ENCODE measurements at regions not wholly inside any gene's neighbourhood (a gene's known extent, or its start where the extent isn't known, plus 50 kb on each side); places are given as distances from the start of the nearest gene placed in this dataset.

GRCh38 chr7:46134795-46135194, 213.7 kb upstream of the IGFBP3 start:
- H3K27me3 Mint-ChIP-seq (ENCODE audit: insufficient read depth) = no peaks in the 10 kb centered on the region
- no peak overlapping the region for H3K27ac Mint-ChIP-seq
- intact Hi-C loops (cut with micrococcal nuclease) = no loop called here
- no peaks in the 10 kb centered on the region for H3K36me3 Mint-ChIP-seq (ENCODE audit: low read depth)
- no peaks in the 10 kb centered on the region for H3K9me3 Mint-ChIP-seq
- no peak overlapping the region for H3K4me3 Mint-ChIP-seq
- no peaks in the 10 kb centered on the region for H3K4me1 Mint-ChIP-seq (ENCODE audit: low read depth)
- DNase-seq (ENCODE audit: low spot score) = no peak

DNA sequence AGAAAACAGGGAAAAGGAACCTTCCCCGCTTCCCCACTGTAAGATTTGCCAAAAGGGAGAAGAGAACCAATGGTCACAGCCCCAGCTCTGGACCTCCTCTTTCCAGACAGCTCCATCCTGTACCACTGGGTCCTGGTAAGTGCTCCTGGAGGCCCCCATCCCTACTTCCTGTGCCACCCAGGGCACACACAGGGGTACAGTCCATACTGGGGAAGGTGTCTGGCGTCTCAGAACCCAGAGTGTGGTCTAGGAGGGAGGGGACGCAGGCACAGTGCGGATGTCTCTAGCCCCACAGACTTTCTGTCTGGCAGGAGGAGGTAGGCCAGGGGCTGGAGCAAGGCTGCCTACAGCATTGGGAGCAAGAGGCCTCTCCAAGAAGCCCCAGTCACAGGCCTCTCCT, 213.3 kb upstream of the IGFBP3 start:
- no peaks in the 10 kb centered on the region for H3K27me3 Mint-ChIP-seq (ENCODE audit: insufficient read depth)
- no peaks in the 10 kb centered on the region for H3K36me3 Mint-ChIP-seq (ENCODE audit: low read depth)
- no peaks in the 10 kb centered on the region for H3K4me1 Mint-ChIP-seq (ENCODE audit: low read depth)
- intact Hi-C loops (cut with micrococcal nuclease) = no loop called here
- DNase-seq (ENCODE audit: low spot score) = no peak
- H3K4me3 Mint-ChIP-seq = no peak overlapping the region
- H3K27ac Mint-ChIP-seq = no peak overlapping the region
- H3K9me3 Mint-ChIP-seq = no peaks in the 10 kb centered on the region

GRCh38 chr7:46133751-46134150, 212.7 kb upstream of the IGFBP3 start:
- H3K4me1 Mint-ChIP-seq (ENCODE audit: low read depth) = no peaks in the 10 kb centered on the region
- no peak overlapping the region for H3K4me3 Mint-ChIP-seq
- intact Hi-C loops (cut with micrococcal nuclease) = no loop called here
- H3K27ac Mint-ChIP-seq = no peak overlapping the region
- H3K36me3 Mint-ChIP-seq (ENCODE audit: low read depth) = no peaks in the 10 kb centered on the region
- no peak for DNase-seq (ENCODE audit: low spot score)
- H3K9me3 Mint-ChIP-seq = no peaks in the 10 kb centered on the region
- no peaks in the 10 kb centered on the region for H3K27me3 Mint-ChIP-seq (ENCODE audit: insufficient read depth)

DNA sequence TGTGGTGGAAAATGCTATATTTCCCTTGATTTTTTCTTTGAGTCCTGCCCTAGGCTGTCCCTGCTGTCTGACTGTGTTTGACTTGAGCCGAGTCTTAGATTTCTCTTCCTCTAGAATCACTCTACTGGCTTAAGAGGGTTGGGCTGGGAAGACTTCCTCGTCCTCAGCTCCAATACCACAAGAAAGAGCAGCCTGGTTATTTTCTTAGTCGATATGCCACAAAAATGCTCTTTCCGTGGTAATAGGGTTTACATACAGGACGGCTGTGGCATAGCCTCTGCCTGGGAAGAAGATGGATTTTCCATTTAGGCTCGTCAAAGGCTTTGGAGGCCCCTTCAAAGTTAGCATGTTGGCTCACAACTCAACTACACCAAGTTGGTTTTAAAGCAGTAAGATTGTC, 212.0 kb upstream of the IGFBP3 start:
- intact Hi-C loops (cut with micrococcal nuclease) = no loop called here
- no peak overlapping the region for H3K4me3 Mint-ChIP-seq
- no peak overlapping the region for H3K27ac Mint-ChIP-seq
- H3K4me1 Mint-ChIP-seq (ENCODE audit: low read depth) = no peaks in the 10 kb centered on the region
- no peak for DNase-seq (ENCODE audit: low spot score)
- no peaks in the 10 kb centered on the region for H3K36me3 Mint-ChIP-seq (ENCODE audit: low read depth)
- no peaks in the 10 kb centered on the region for H3K27me3 Mint-ChIP-seq (ENCODE audit: insufficient read depth)
- H3K9me3 Mint-ChIP-seq = no peaks in the 10 kb centered on the region

GRCh38 chr7:46131916-46132795, 211.1 kb upstream of the IGFBP3 start:
- intact Hi-C loops (cut with micrococcal nuclease) = no loop called here
- Mint-ChIP-seq H3K27ac (no peak overlapping the region), H3K4me3 (no peak overlapping the region), H3K4me1 (ENCODE audit: low read depth) (no peaks in the 10 kb centered on the region), H3K27me3 (ENCODE audit: insufficient read depth) (no peaks in the 10 kb centered on the region), H3K36me3 (ENCODE audit: low read depth) (no peaks in the 10 kb centered on the region), H3K9me3 (no peaks in the 10 kb centered on the region)
- DNase-seq (ENCODE audit: low spot score) = no peak

GRCh38 chr7:46129831-46130230, 208.8 kb upstream of the IGFBP3 start:
- Mint-ChIP-seq H3K27me3 (ENCODE audit: insufficient read depth) (no peaks in the 10 kb centered on the region), H3K27ac (no peak overlapping the region), H3K4me1 (ENCODE audit: low read depth) (no peaks in the 10 kb centered on the region), H3K36me3 (ENCODE audit: low read depth) (no peaks in the 10 kb centered on the region), H3K9me3 (no peaks in the 10 kb centered on the region), H3K4me3 (no peak overlapping the region)
- intact Hi-C loops (cut with micrococcal nuclease) = no loop called here
- no peak for DNase-seq (ENCODE audit: low spot score)

- no peaks in the 10 kb centered on the region for H3K27me3 Mint-ChIP-seq (ENCODE audit: insufficient read depth)
- no peaks in the 10 kb centered on the region for H3K4me1 Mint-ChIP-seq (ENCODE audit: low read depth)
- no peak overlapping the region for H3K4me3 Mint-ChIP-seq
- H3K27ac Mint-ChIP-seq = no peak overlapping the region
- no peaks in the 10 kb centered on the region for H3K9me3 Mint-ChIP-seq
- intact Hi-C loops (cut with micrococcal nuclease) = no loop called here
- DNase-seq (ENCODE audit: low spot score) = no peak
- no peaks in the 10 kb centered on the region for H3K36me3 Mint-ChIP-seq (ENCODE audit: low read depth)
Observed at GRCh38 chr7:46127814-46128213, 206.7 kb upstream of the IGFBP3 start.

DNA sequence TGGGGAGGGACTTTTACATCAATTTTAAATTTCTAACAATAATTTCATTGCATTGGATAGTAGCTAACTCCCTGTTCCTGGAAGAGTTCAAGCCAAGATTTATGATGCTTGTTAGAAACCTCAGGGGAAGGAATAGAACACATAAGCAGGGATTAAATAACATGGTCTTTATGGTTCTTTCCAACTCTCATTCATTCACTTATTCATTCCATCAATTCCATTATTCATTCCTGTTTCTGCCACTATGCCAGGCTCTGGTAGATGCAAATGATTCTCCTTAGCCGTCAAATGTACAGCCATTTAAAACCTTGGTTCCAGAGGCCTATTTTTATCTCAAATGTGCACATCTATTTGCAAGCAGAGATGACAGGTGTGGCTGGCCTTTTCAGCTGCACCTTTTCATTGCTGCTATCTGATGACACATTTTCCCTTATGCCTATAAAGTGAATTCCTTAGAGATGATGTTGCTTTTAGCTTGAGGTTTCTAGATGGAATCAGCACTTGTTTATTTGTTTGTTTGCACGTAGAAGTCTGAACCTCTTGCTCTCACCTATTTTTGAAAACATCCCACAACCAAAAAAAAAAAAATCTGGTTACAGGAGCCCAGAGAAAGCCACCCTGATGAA, 205.7 kb upstream of the IGFBP3 start:
- Mint-ChIP-seq H3K36me3 (ENCODE audit: low read depth) (no peaks in the 10 kb centered on the region), H3K27ac (no peak overlapping the region), H3K27me3 (ENCODE audit: insufficient read depth) (no peaks in the 10 kb centered on the region), H3K9me3 (no peaks in the 10 kb centered on the region), H3K4me3 (no peak overlapping the region), H3K4me1 (ENCODE audit: low read depth) (no peaks in the 10 kb centered on the region)
- no peak for DNase-seq (ENCODE audit: low spot score)
- intact Hi-C loops (cut with micrococcal nuclease) = no loop called here

GRCh38 chr7:46123756-46124343, 202.8 kb upstream of the IGFBP3 start:
- intact Hi-C loops (cut with micrococcal nuclease) = no loop called here
- H3K27ac Mint-ChIP-seq = no peak overlapping the region

DNA sequence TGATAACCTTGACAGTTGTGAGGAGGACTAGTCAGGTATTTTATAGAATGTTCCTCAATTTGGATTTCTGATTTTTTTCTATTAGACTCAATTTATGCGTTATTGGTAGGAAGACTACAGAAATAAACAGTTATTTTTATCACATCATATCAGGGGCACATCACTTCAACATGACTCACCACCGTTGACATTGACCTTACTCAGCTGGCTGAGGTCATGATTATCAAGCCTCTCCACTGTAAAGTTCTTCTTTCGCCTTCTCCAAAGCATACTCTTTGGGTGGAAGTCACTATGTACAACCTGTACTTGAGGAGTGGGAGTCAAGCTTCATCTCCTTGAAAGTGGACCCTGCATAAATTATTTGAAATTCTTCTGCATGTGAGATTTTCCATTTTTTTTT, 194.3 kb upstream of the IGFBP3 start:
- intact Hi-C loops (cut with micrococcal nuclease) = no loop called here
- Mint-ChIP-seq H3K4me3 (no peak overlapping the region), H3K9me3 (no peaks in the 10 kb centered on the region), H3K27me3 (ENCODE audit: insufficient read depth) (peaks cover 3% of the 10 kb centered on the region), H3K27ac (no peak overlapping the region), H3K4me1 (ENCODE audit: low read depth) (no peaks in the 10 kb centered on the region), H3K36me3 (ENCODE audit: low read depth) (no peaks in the 10 kb centered on the region)
- no peak for DNase-seq (ENCODE audit: low spot score)

More at GRCh38 chr7:46123756-46124343, 202.8 kb upstream of the IGFBP3 start:
- Mint-ChIP-seq H3K9me3 (no peaks in the 10 kb centered on the region), H3K4me1 (ENCODE audit: low read depth) (no peaks in the 10 kb centered on the region), H3K4me3 (no peak overlapping the region), H3K36me3 (ENCODE audit: low read depth) (no peaks in the 10 kb centered on the region), H3K27me3 (ENCODE audit: insufficient read depth) (no peaks in the 10 kb centered on the region)
- no peak for DNase-seq (ENCODE audit: low spot score)

- Mint-ChIP-seq H3K4me1 (ENCODE audit: low read depth) (no peaks in the 10 kb centered on the region), H3K36me3 (ENCODE audit: low read depth) (no peaks in the 10 kb centered on the region), H3K4me3 (no peak overlapping the region), H3K9me3 (no peaks in the 10 kb centered on the region), H3K27me3 (ENCODE audit: insufficient read depth) (peaks cover 3% of the 10 kb centered on the region), H3K27ac (no peak overlapping the region)
- intact Hi-C loops (cut with micrococcal nuclease) = no loop called here
- DNase-seq (ENCODE audit: low spot score) = no peak
Observed at GRCh38 chr7:46109437-46109836, 188.4 kb upstream of the IGFBP3 start.

DNA sequence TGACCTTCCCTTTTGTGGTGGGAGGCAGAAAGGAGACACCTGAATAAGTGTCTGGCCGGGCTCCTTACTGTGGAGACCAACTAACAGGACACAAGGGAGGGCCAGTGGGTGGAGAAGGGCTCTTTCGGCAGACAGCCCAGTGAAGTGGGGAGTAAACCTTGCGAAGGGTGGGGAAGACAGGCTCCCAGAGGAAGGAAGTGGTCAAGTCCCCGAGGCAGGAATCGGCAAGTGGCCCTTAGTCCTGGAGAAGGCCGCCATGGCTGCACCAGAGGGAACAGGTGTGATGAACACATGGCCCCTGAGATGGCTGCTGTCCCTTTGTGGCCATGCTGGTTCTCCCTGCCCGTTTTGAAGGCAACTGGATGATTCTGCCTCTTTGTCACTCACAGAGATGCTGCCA, 187.2 kb upstream of the IGFBP3 start:
- no peak for DNase-seq (ENCODE audit: low spot score)
- Mint-ChIP-seq H3K9me3 (no peaks in the 10 kb centered on the region), H3K27me3 (ENCODE audit: insufficient read depth) (no peaks in the 10 kb centered on the region), H3K36me3 (ENCODE audit: low read depth) (no peaks in the 10 kb centered on the region), H3K4me3 (no peak overlapping the region), H3K4me1 (ENCODE audit: low read depth) (no peaks in the 10 kb centered on the region), H3K27ac (no peak overlapping the region)
- intact Hi-C loops (cut with micrococcal nuclease) = no loop called here

DNA sequence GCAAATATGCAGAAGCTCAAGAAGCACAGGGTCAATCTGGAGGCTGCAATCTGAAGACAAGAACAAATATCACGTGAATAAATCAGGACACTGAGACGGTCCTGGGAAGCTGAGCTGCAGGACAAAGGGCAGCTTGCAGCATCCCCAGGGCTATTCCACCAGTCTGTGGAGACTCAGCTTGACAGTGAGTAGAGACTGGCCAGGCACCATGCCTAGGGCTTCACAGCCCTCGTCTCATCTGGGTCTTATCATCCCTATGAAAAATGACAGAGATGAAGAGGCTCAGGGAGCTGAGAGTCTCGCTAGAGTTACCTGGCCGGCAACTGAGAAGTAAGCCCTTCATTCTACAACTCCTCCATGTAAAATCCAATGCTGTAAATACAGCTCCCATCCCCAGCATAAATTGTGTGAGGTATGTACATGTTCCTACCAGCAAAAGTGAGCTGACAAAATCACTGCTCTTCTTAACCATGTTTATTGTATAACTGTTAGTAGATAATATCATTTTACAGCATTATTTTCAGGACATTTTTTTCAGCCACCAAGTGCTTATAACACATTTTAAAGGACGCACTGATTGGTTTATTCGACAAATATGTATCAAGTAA, 186.6 kb upstream of the IGFBP3 start:
- DNase-seq (ENCODE audit: low spot score) = no peak
- Mint-ChIP-seq H3K36me3 (ENCODE audit: low read depth) (no peaks in the 10 kb centered on the region), H3K4me1 (ENCODE audit: low read depth) (no peaks in the 10 kb centered on the region), H3K4me3 (no peak overlapping the region), H3K27me3 (ENCODE audit: insufficient read depth) (no peaks in the 10 kb centered on the region), H3K27ac (no peak overlapping the region), H3K9me3 (no peaks in the 10 kb centered on the region)
- intact Hi-C loops (cut with micrococcal nuclease) = no loop called here
